Posterior cingulate gyrus (tissue), 11 donors: ENCODE measurements at regions not wholly inside any gene's neighbourhood (a gene's known extent, or its start where the extent isn't known, plus 50 kb on each side); places are given as distances from the start of the nearest gene placed in this dataset.
A peak's percentile ranks its signal among the peaks of the same experiment; 100 is the strongest.
"Not testable (repeated sequence)": the region's sequence is repeated elsewhere in the genome, so short reads cannot be mapped to it uniquely, and the experiment has no call there.

Experiments
- DNase-seq, 10 donors: peaks; one replicate each; pipeline versions ENCODE4 v3.0.0 to v3.0.0-alpha.2; 2020 to 2021; ENCODE audit warnings: mixed read lengths in 3 of 10
- intact Hi-C: fragments of 100-400 bp; cut with DNase I; formaldehyde crosslinking; loops from one replicate; pipeline ENCODE4 v1.15.1; 2023

- intact Hi-C loops, result no loop called here
- DNase-seq, result no peak
Measured at GRCh38 chr4:29900336-29900735, 819.8 kb upstream of the PCDH7 start.

- intact Hi-C loops, result no loop called here
- DNase-seq, result no peak
Measured at GRCh38 chr4:29908276-29908675, 811.9 kb upstream of the PCDH7 start.

- intact Hi-C loops, result no loop called here
- no peak for DNase-seq
Measured at GRCh38 chr4:29927895-29928294, 792.3 kb upstream of the PCDH7 start.

GRCh38 chr4:29948451-29948850 is 771.7 kb upstream of the PCDH7 start:
- no peak for DNase-seq
- intact Hi-C loops, result no loop called here

- DNase-seq, result no peak
- intact Hi-C loops, result no loop called here
Measured at GRCh38 chr4:29948858-29949257, 771.3 kb upstream of the PCDH7 start.

GRCh38 chr4:29966386-29966785 is 753.8 kb upstream of the PCDH7 start:
- DNase-seq, result no peak
- intact Hi-C loops, result no loop called here

- intact Hi-C loops, result no loop called here
- no peak for DNase-seq
Measured at GRCh38 chr4:29970626-29971025, 749.5 kb upstream of the PCDH7 start.

- DNase-seq, result no peak
- intact Hi-C loops, result no loop called here
Measured at GRCh38 chr4:29972121-29972520, 748.0 kb upstream of the PCDH7 start.

GRCh38 chr4:29983890-29984289 is 736.3 kb upstream of the PCDH7 start:
- DNase-seq, result no peak
- intact Hi-C loops, result no loop called here

- DNase-seq, result no peak
- intact Hi-C loops, result no loop called here
Measured at GRCh38 chr4:30001628-30002027, 718.5 kb upstream of the PCDH7 start.

GRCh38 chr4:30002341-30002740 is 717.8 kb upstream of the PCDH7 start:
- intact Hi-C loops, result no loop called here
- no peak for DNase-seq

- DNase-seq, result no peak
- intact Hi-C loops, result no loop called here
Measured at GRCh38 chr4:30005995-30006394, 714.2 kb upstream of the PCDH7 start.

- DNase-seq, result no peak
Measured at GRCh38 chr4:30024526-30024925, 695.6 kb upstream of the PCDH7 start.

GRCh38 chr4:30028826-30029225 is 691.3 kb upstream of the PCDH7 start:
- intact Hi-C loops, result no loop called here
- no peak for DNase-seq

More at GRCh38 chr4:30024526-30024925, 695.6 kb upstream of the PCDH7 start:
- intact Hi-C loops, result no loop called here

GRCh38 chr4:30056016-30056766 is 664.0 kb upstream of the PCDH7 start:
- intact Hi-C loops, result no loop called here
- DNase-seq, result no peak

GRCh38 chr4:30068234-30068633 is 651.9 kb upstream of the PCDH7 start:
- intact Hi-C loops, result no loop called here
- peak in 3 of 10 donors; percentile 10 to 31 (median 22) for DNase-seq

GRCh38 chr4:30073011-30073710 is 647.0 kb upstream of the PCDH7 start:
- intact Hi-C loops, result no loop called here
- no peak for DNase-seq

- intact Hi-C loops, result not testable (repeated sequence)
- peak in 3 of 10 donors; percentile 61 to 85 (median 82) for DNase-seq
Measured at GRCh38 chr4:30092420-30093128, 627.6 kb upstream of the PCDH7 start.

- intact Hi-C loops, result no loop called here
- no peak for DNase-seq
Measured at GRCh38 chr4:30094887-30095286, 625.3 kb upstream of the PCDH7 start.

GRCh38 chr4:30103455-30103854 is 616.7 kb upstream of the PCDH7 start:
- DNase-seq, result no peak

GRCh38 chr4:30116401-30116800 is 603.8 kb upstream of the PCDH7 start:
- DNase-seq, result no peak

More at GRCh38 chr4:30103455-30103854, 616.7 kb upstream of the PCDH7 start:
- intact Hi-C loops, result no loop called here

More at GRCh38 chr4:30116401-30116800, 603.8 kb upstream of the PCDH7 start:
- intact Hi-C loops, result no loop called here
